ENCODE measurements at regions not wholly inside any gene's neighbourhood (a gene's known extent, or its start where the extent isn't known, plus 50 kb on each side); places are given as distances from the start of the nearest gene placed in this dataset.

- TF ChIP-seq CTCF (IDR thresholded peaks at IDR 0.05; ENCODE audit: insufficient read depth, low read depth, low read length, missing control alignments) = no peak
- DNase-seq (ENCODE audit: low read depth) = no peak
- H3K4me3 ChIP-seq (ENCODE audit: low read depth, low read length) = no peak overlapping the region
Observed at GRCh38 chr18:5064841-5065370, 132.2 kb downstream of the AKAIN1 start.

GRCh38 chr18:5061785-5062184 is 135.3 kb downstream of the AKAIN1 start:
- no peak for TF ChIP-seq CTCF (IDR thresholded peaks at IDR 0.05; ENCODE audit: insufficient read depth, low read depth, low read length, missing control alignments)
- DNase-seq (ENCODE audit: low read depth) = no peak
- H3K4me3 ChIP-seq (ENCODE audit: low read depth, low read length) = no peak overlapping the region

GRCh38 chr18:5060543-5060942 is 136.5 kb downstream of the AKAIN1 start:
- TF ChIP-seq CTCF (IDR thresholded peaks at IDR 0.05; ENCODE audit: insufficient read depth, low read depth, low read length, missing control alignments) = no peak
- no peak overlapping the region for H3K4me3 ChIP-seq (ENCODE audit: low read depth, low read length)
- DNase-seq (ENCODE audit: low read depth) = no peak

- no peak for TF ChIP-seq CTCF (IDR thresholded peaks at IDR 0.05; ENCODE audit: insufficient read depth, low read depth, low read length, missing control alignments)
- DNase-seq (ENCODE audit: low read depth) = no peak
- H3K4me3 ChIP-seq (ENCODE audit: low read depth, low read length) = no peak overlapping the region
Observed at GRCh38 chr18:5059696-5060032, 137.4 kb downstream of the AKAIN1 start.

GRCh38 chr18:5058768-5059695 is 138.0 kb downstream of the AKAIN1 start:
- peak; percentile 58 for DNase-seq (ENCODE audit: low read depth)
- TF ChIP-seq CTCF (IDR thresholded peaks at IDR 0.05; ENCODE audit: insufficient read depth, low read depth, low read length, missing control alignments) = no peak
- no peak overlapping the region; the same call in 1 of the 2 replicates for H3K4me3 ChIP-seq (ENCODE audit: low read depth, low read length)

- peak; percentile 73 for TF ChIP-seq CTCF (IDR thresholded peaks at IDR 0.05; ENCODE audit: insufficient read depth, low read depth, low read length, missing control alignments)
- DNase-seq (ENCODE audit: low read depth) = peak; percentile 77
Observed at GRCh38 chr18:5057386-5058348, 139.4 kb downstream of the AKAIN1 start.

More at GRCh38 chr18:5057386-5058348, 139.4 kb downstream of the AKAIN1 start:
- H3K4me3 ChIP-seq (ENCODE audit: low read depth, low read length) = no peak overlapping the region
